IMR-90 (cell line): ENCODE measurements at regions not wholly inside any gene's neighbourhood (a gene's known extent, or its start where the extent isn't known, plus 50 kb on each side); places are given as distances from the start of the nearest gene placed in this dataset.

ENCODE experiments used
- ATAC-seq: fragments of 200-7000 bp; cut with Tn5 transposase; 2 replicates; pipeline ENCODE4 v1.9.1; 2020; ENCODE audit warnings: low read depth, mild to moderate bottlenecking, moderate library complexity
- BruUV-seq: library from RNA; stranded (reverse); fragments of 400-500 nt; replicated peaks from 2 replicates; lab custom pipeline; 2021; lab: Mats Ljungman, UMichigan
- CTCF ChIA-PET: fragments of 300-600 bp; formaldehyde crosslinking; extraction: SDS; loops from one replicate; lab custom pipeline; 2021; ENCODE audit warnings: antibody characterized with exemption; lab: Yijun Ruan, JAX
- POLR2A ChIA-PET: fragments of 300-600 bp; sonication (Branson Sonifier 250); formaldehyde crosslinking; loops from one replicate; lab custom pipeline; 2022; ENCODE audit warnings: antibody characterized with exemption; ENCODE audit not compliant: unreplicated experiment; lab: Charles Lee
- DNase-seq: peaks from one replicate; pipeline ENCODE4 v3.0.0; 2013
- H2AFZ ChIP-seq: replicated peaks from 2 replicates; pipeline ENCODE3; 2013; ENCODE audit warnings: low read length, mild to moderate bottlenecking; ENCODE audit not compliant: poor library complexity
- H2AK5ac ChIP-seq: 2 replicates; pipeline ENCODE4 v1.6.1; 2013; ENCODE audit warnings: low read depth, low read length, inconsistent platforms
- H2AK9ac ChIP-seq: replicated peaks from 2 replicates; pipeline ENCODE3; 2013; ENCODE audit warnings: mild to moderate bottlenecking, low read depth, low read length, moderate library complexity; ENCODE audit not compliant: poor library complexity
- H2BK120ac ChIP-seq: 2 replicates; pipeline ENCODE4 v1.6.1; 2013; ENCODE audit warnings: low read depth, low read length, inconsistent platforms
- H2BK15ac ChIP-seq: 3 replicates; pipeline ENCODE4 v1.6.1; 2013; ENCODE audit warnings: low read depth, low read length, inconsistent platforms
- H2BK20ac ChIP-seq: 2 replicates; pipeline ENCODE4 v1.6.1; 2013; ENCODE audit warnings: low read depth, mild to moderate bottlenecking, inconsistent platforms, low read length, moderate library complexity
- H2BK5ac ChIP-seq: 2 replicates; pipeline ENCODE4 v1.6.1; 2013; ENCODE audit warnings: mild to moderate bottlenecking, low read depth, low read length, inconsistent platforms; ENCODE audit not compliant: poor library complexity, severe bottlenecking
- H3K14ac ChIP-seq: replicated peaks from 2 replicates; pipeline ENCODE4 v1.6.1; 2013; ENCODE audit warnings: low read depth, low read length, inconsistent platforms
- H3K18ac ChIP-seq: 2 replicates; pipeline ENCODE4 v1.6.1; 2013; ENCODE audit warnings: low read depth, low read length, control low read depth
- H3K23ac ChIP-seq: 2 replicates; pipeline ENCODE4 v1.6.1; 2013; ENCODE audit warnings: low read depth, low read length, inconsistent platforms
- H3K27ac ChIP-seq: 2 replicates; pipeline ENCODE4 v1.5.1; 2013; ENCODE audit warnings: mild to moderate bottlenecking, control low read depth, low read length; ENCODE audit not compliant: insufficient read depth
- H3K27me3 ChIP-seq: 2 replicates; pipeline ENCODE4 v1.6.1; 2013; ENCODE audit warnings: low read length; ENCODE audit not compliant: control insufficient read depth, insufficient read depth
- H3K36me3 ChIP-seq: 2 replicates; pipeline ENCODE4 v1.6.1; 2013; ENCODE audit warnings: low read length, mixed read lengths; ENCODE audit not compliant: control insufficient read depth, insufficient read depth
- H3K4ac ChIP-seq: 2 replicates; pipeline ENCODE4 v1.6.1; 2013; ENCODE audit warnings: low read depth, low read length, inconsistent platforms
- H3K4me1 ChIP-seq: 2 replicates; pipeline ENCODE4 v1.6.1; 2013; ENCODE audit warnings: low read length, mixed read lengths; ENCODE audit not compliant: control insufficient read depth, insufficient read depth
- H3K4me2 ChIP-seq: 2 replicates; pipeline ENCODE4 v1.6.1; 2013; ENCODE audit warnings: low read depth, mild to moderate bottlenecking, control low read depth, low read length, moderate library complexity
- H3K4me3 ChIP-seq: 2 replicates; pipeline ENCODE4 v1.5.1; 2013; ENCODE audit warnings: low read depth, mild to moderate bottlenecking, control low read depth, low read length, moderate library complexity; ENCODE audit not compliant: insufficient read depth
- H3K56ac ChIP-seq: 2 replicates; pipeline ENCODE4 v1.6.1; 2013; ENCODE audit warnings: low read length, inconsistent platforms; ENCODE audit not compliant: insufficient read depth; ENCODE audit errors: extremely low read depth
- H3K79me1 ChIP-seq, 2 experiments: 2 replicates each; pipeline ENCODE4 v1.6.1; 2013; ENCODE audit warnings: low read length in 2 of 2, inconsistent platforms in 1 of 2, low read depth in 1 of 2
- H3K9ac ChIP-seq: 2 replicates; pipeline ENCODE4 v1.6.1; 2013; ENCODE audit warnings: low read depth, low read length, control low read depth
- H3K9me1 ChIP-seq: 2 replicates; pipeline ENCODE4 v1.6.1; 2013; ENCODE audit warnings: low read length, inconsistent platforms; ENCODE audit not compliant: insufficient read depth
- H3K9me3 ChIP-seq: 2 replicates; pipeline ENCODE4 v1.6.1; 2013; ENCODE audit warnings: low read length; ENCODE audit not compliant: control insufficient read depth, insufficient read depth
- H4K20me1 ChIP-seq: 2 replicates; pipeline ENCODE4 v1.6.1; 2013; ENCODE audit warnings: low read length, inconsistent platforms; ENCODE audit not compliant: insufficient read depth
- H4K5ac ChIP-seq: 2 replicates; pipeline ENCODE4 v1.6.1; 2013; ENCODE audit warnings: mild to moderate bottlenecking, low read depth, low read length, control low read depth
- H4K8ac ChIP-seq, 2 experiments: 2 replicates each; pipeline ENCODE4 v1.6.1; 2013; ENCODE audit warnings: low read depth in 2 of 2, low read length in 2 of 2, control low read depth in 1 of 2, inconsistent platforms in 1 of 2
- H4K91ac ChIP-seq: 2 replicates; pipeline ENCODE4 v1.6.1; 2013; ENCODE audit warnings: low read depth, low read length, inconsistent platforms; ENCODE audit not compliant: insufficient read depth
- BHLHE40 ChIP-seq: fragments of 150-350 bp; IDR thresholded peaks from 2 replicates; pipeline ENCODE4 v1.6.1; 2016; ENCODE audit warnings: mild to moderate bottlenecking, low read depth, low read length
- CEBPB ChIP-seq: IDR thresholded peaks from 2 replicates; pipeline ENCODE4 v1.6.1; 2012; ENCODE audit warnings: low read depth, low read length, improper control_type of control experiment
- CHD1 ChIP-seq: IDR thresholded peaks from 2 replicates; pipeline ENCODE4 v1.6.1; 2012; ENCODE audit warnings: low read depth, low read length, improper control_type of control experiment
- CTCF ChIP-seq: conservative IDR thresholded peaks from 2 replicates; pipeline ENCODE4 v1.5.1; 2012; ENCODE audit warnings: mild to moderate bottlenecking, low read depth, low read length, improper control_type of control experiment
- ELK1 ChIP-seq: fragments of 150-350 bp; IDR thresholded peaks from 2 replicates; pipeline ENCODE4 v1.6.1; 2016; ENCODE audit warnings: low read depth, mild to moderate bottlenecking, low read length, moderate library complexity, borderline replicate concordance
- FOS ChIP-seq: fragments of 150-350 bp; IDR thresholded peaks from 2 replicates; pipeline ENCODE4 v1.6.1; 2016; ENCODE audit warnings: low read depth, low read length
- MAFK ChIP-seq: IDR thresholded peaks from 2 replicates; pipeline ENCODE4 v1.6.1; 2012; ENCODE audit warnings: low read depth, low read length, improper control_type of control experiment
- MAZ ChIP-seq: IDR thresholded peaks from 2 replicates; pipeline ENCODE4 v1.6.1; 2012; ENCODE audit warnings: low read depth, mild to moderate bottlenecking, low read length, improper control_type of control experiment, moderate library complexity, borderline replicate concordance
- MXI1 ChIP-seq: IDR thresholded peaks from 2 replicates; pipeline ENCODE4 v1.6.1; 2012; ENCODE audit warnings: low read depth, mild to moderate bottlenecking, low read length, moderate library complexity, borderline replicate concordance
- NFE2L2 ChIP-seq: fragments of 150-350 bp; IDR thresholded peaks from 2 replicates; pipeline ENCODE4 v1.6.1; 2016; ENCODE audit warnings: low read depth, mild to moderate bottlenecking, low read length
- POLR2A ChIP-seq: IDR thresholded peaks from 2 replicates; pipeline ENCODE4 v1.6.1; 2012; ENCODE audit warnings: mild to moderate bottlenecking, low read depth, low read length
- RAD21 ChIP-seq: IDR thresholded peaks from 2 replicates; pipeline ENCODE4 v1.6.1; 2012; ENCODE audit warnings: low read length, improper control_type of control experiment
- RCOR1 ChIP-seq: IDR thresholded peaks from 2 replicates; pipeline ENCODE4 v1.6.1; 2012; ENCODE audit warnings: mild to moderate bottlenecking, low read length, improper control_type of control experiment; ENCODE audit not compliant: insufficient replicate concordance
- RFX5 ChIP-seq: IDR thresholded peaks from 2 replicates; pipeline ENCODE4 v1.8.0; 2012; ENCODE audit warnings: low read depth, mild to moderate bottlenecking, low read length, moderate library complexity
- SMC3 ChIP-seq: fragments of 150-350 bp; IDR thresholded peaks from 2 replicates; pipeline ENCODE4 v1.6.1; 2016; ENCODE audit warnings: low read depth, mild to moderate bottlenecking, antibody characterized with exemption, low read length, moderate library complexity
- USF2 ChIP-seq: fragments of 150-350 bp; IDR thresholded peaks from 2 replicates; pipeline ENCODE4 v1.6.1; 2017; ENCODE audit warnings: mild to moderate bottlenecking, antibody characterized with exemption, low read length, low read depth
- WGBS, 2 experiments: methylation state at CpG; one replicate each; pipeline versions ENCODE4 v1.1.5 to v1.1.7; 2013; ENCODE audit warnings: missing lambda C conversion rate in 2 of 2; ENCODE audit not compliant: insufficient read length in 1 of 2; ENCODE audit errors: extremely low coverage in 2 of 2; 5-methylcytosine and 5-hydroxymethylcytosine counted together
- dilution Hi-C: fragments of 300-500 bp; cut with HindIII; formaldehyde crosslinking; loops from one replicate; pipeline ENCODE4 v1.14.3; 2018; ENCODE audit warnings: low sequenced_read_pairs; ENCODE audit not compliant: unreplicated experiment
- in situ Hi-C: fragments of 300-500 bp; cut with MboI; formaldehyde crosslinking; loops from 3 replicates; pipeline ENCODE4 v1.14.3; 2019; ENCODE audit warnings: low sequenced_read_pairs, inconsistent platforms, mixed read lengths
- intact Hi-C: fragments of 100-400 bp; cut with micrococcal nuclease; formaldehyde crosslinking; loops from 2 replicates; pipeline ENCODE4 v1.10.0; 2022

GRCh38 chr6:100126790-100127484 is 132.9 kb upstream of the MCHR2 start:
- Histone ChIP-seq H2BK20ac (no peak overlapping the region), H2BK120ac (no peak overlapping the region), H4K8ac (no peak overlapping the region), H3K4me3 (no peak overlapping the region), H3K27me3 (peaks cover 19% of the 10 kb centered on the region), H3K4ac (no peak overlapping the region), H3K56ac (no peak overlapping the region), H2AK5ac (no peak overlapping the region), H4K20me1 (no peaks in the 10 kb centered on the region), H3K36me3 (no peaks in the 10 kb centered on the region), H3K9ac (no peak overlapping the region), H3K4me2 (no peak overlapping the region), H2BK15ac (no peak overlapping the region), H3K14ac (no peak overlapping the region), H4K91ac (no peak overlapping the region), H3K27ac (no peak overlapping the region), H3K18ac (no peak overlapping the region), H2BK5ac (no peak overlapping the region), H3K23ac (no peak overlapping the region), H3K4me1 (no peaks in the 10 kb centered on the region; the same call in 1 of the 2 replicates), H4K5ac (no peak overlapping the region), H2AK9ac (no peak overlapping the region), H3K9me1 (no peaks in the 10 kb centered on the region; the same call in 1 of the 2 replicates), H3K79me1 (no peaks in the 10 kb centered on the region), H3K9me3 (peaks cover 5% of the 10 kb centered on the region), H2AFZ (no peak overlapping the region)
- dilution Hi-C loops (no loop called here), intact Hi-C loops (no loop called here), in situ Hi-C loops (no loop called here)
- no TSS peak for BruUV-seq
- no CpG with 5 or more reads among the region's 6 CpGs for WGBS, 2 experiments
- no peak for DNase-seq
- ATAC-seq: no peak
- ChIA-PET CTCF (no interaction called here), POLR2A (no interaction called here)
- TF ChIP-seq USF2 (no peak), SMC3 (no peak), CEBPB (no peak), CHD1 (no peak), RFX5 (no peak), POLR2A (no peak), RCOR1 (no peak), MXI1 (no peak), FOS (no peak), BHLHE40 (no peak), MAFK (no peak), ELK1 (no peak), MAZ (no peak), RAD21 (no peak), CTCF (no peak), NFE2L2 (no peak)
